Testis (tissue), 2 donors: ENCODE measurements at regions not wholly inside any gene's neighbourhood (a gene's known extent, or its start where the extent isn't known, plus 50 kb on each side); places are given as distances from the start of the nearest gene placed in this dataset.

Experiments used
- CTCF ChIP-seq, 3 experiments: fragments of 450-650 bp in 2 of 3; fragments of 200-600 bp in 1 of 3; sonication (generic) in 1 of 3; IDR thresholded peaks; one replicate each; pipeline ENCODE4 v1.5.1; 2016 to 2019; ENCODE audit warnings: antibody characterized with exemption in 3 of 3, mild to moderate bottlenecking in 2 of 3, moderate library complexity in 1 of 3
- POLR2A ChIP-seq: fragments of 450-650 bp; IDR thresholded peaks from one replicate; pipeline ENCODE4 v1.6.1; 2017; ENCODE audit warnings: antibody characterized with exemption, mild to moderate bottlenecking, moderate library complexity

- TF ChIP-seq CTCF (IDR thresholded peaks at IDR 0.05) (no peak), POLR2A (no peak)
Observed at GRCh38 chr9:12961276-12961809, 186.5 kb downstream of the LURAP1L start.
